HEK293T (cell line): ENCODE measurements at regions not wholly inside any gene's neighbourhood (a gene's known extent, or its start where the extent isn't known, plus 50 kb on each side); places are given as distances from the start of the nearest gene placed in this dataset.

Experiments
- FOXM1 ChIP-seq: fragments of 450-650 bp; IDR thresholded peaks from 2 replicates; pipeline ENCODE4 v1.6.1; 2017; ENCODE audit warnings: mild to moderate bottlenecking, borderline replicate concordance
- NFRKB ChIP-seq: fragments of 450-650 bp; IDR thresholded peaks from 2 replicates; pipeline ENCODE4 v1.6.1; 2016; ENCODE audit warnings: mild to moderate bottlenecking, moderate library complexity
- SUZ12 ChIP-seq: fragments of 450-650 bp; IDR thresholded peaks from 2 replicates; pipeline ENCODE4 v1.6.1; 2016; ENCODE audit warnings: mild to moderate bottlenecking

DNA sequence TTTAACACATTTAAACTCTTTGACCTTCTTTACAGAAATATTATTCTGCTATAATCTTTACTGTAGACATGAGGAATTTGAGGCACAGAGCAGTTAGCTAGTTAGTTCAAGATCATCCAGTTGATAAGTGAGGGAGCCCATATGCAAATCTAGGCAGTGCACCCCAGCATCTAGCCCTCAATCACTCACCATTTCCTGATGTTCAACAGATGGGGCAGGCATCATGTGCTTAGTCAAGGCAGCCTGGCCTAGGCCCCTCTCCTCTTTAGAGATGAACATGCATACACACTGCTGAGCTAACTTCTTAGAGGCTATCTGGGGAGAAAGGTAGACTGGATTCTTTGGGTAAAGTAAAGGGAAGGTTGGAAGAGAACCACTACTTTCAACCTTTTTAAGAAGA lies 206.8 kb upstream of the SLC24A2 start:
- TF ChIP-seq FOXM1 = no peak
- TF ChIP-seq SUZ12 = no peak
- no peak for TF ChIP-seq NFRKB
